ENCODE measurements at regions not wholly inside any gene's neighbourhood (a gene's known extent, or its start where the extent isn't known, plus 50 kb on each side); places are given as distances from the start of the nearest gene placed in this dataset.

GRCh38 chr4:174430576-174430975, 91.7 kb downstream of the HPGD start:
- H4K20me1 ChIP-seq (ENCODE audit: control insufficient read depth, extremely low read depth, insufficient read depth, low read length): no peaks in the 10 kb centered on the region
- no peak overlapping the region for H3K9ac ChIP-seq (ENCODE audit: insufficient read depth, low read length)
- no peaks in the 10 kb centered on the region for H3K9me3 ChIP-seq (ENCODE audit: control insufficient read depth, insufficient read depth, low read depth, low read length)
- H3K27me3 ChIP-seq (ENCODE audit: control insufficient read depth, insufficient read depth, low read length): no peaks in the 10 kb centered on the region
- no peak overlapping the region for H3K4me3 ChIP-seq (replicated peaks in 1 of 4; ENCODE audit: control extremely low read depth in 1 of 4, insufficient read depth in 1 of 4, low read depth in 3 of 4, low read length in 4 of 4)
- no peak overlapping the region for H3K27ac ChIP-seq (ENCODE audit: insufficient read depth, low read length)
- no peak for DNase-seq (ENCODE audit: low read depth in 2 of 2)
- H3K4me2 ChIP-seq (ENCODE audit: extremely low read depth, insufficient read depth, low read length): no peak overlapping the region
- no peaks in the 10 kb centered on the region for H3K4me1 ChIP-seq (ENCODE audit: control insufficient read depth, extremely low read depth, insufficient read depth, low read length)
- H3K36me3 ChIP-seq (ENCODE audit: control insufficient read depth, insufficient read depth, low read length): no peaks in the 10 kb centered on the region
- H3K79me2 ChIP-seq (ENCODE audit: control insufficient read depth, insufficient read depth, low read length): no peaks in the 10 kb centered on the region
- TF ChIP-seq CTCF (conservative IDR thresholded peaks at IDR 0.05 in 1 of 2, IDR thresholded peaks at IDR 0.05 in 1 of 2; ENCODE audit: low read depth in 1 of 2, low read length in 2 of 2) (no peak), EZH2 (IDR thresholded peaks at IDR 0.05; ENCODE audit: low read length, missing control alignments) (no peak)
- no peak overlapping the region for H2AFZ ChIP-seq (ENCODE audit: low read length)

GRCh38 chr4:174429701-174430410, 92.4 kb downstream of the HPGD start:
- peak in 1 of 2 donors; percentile 72 for DNase-seq (ENCODE audit: low read depth in 2 of 2)
- no peaks in the 10 kb centered on the region for H3K27me3 ChIP-seq (ENCODE audit: control insufficient read depth, insufficient read depth, low read length)
- no peak overlapping the region for H3K9ac ChIP-seq (ENCODE audit: insufficient read depth, low read length)
- no peak overlapping the region for H2AFZ ChIP-seq (ENCODE audit: low read length)
- H3K79me2 ChIP-seq (ENCODE audit: control insufficient read depth, insufficient read depth, low read length): no peaks in the 10 kb centered on the region
- no peak overlapping the region for H3K4me2 ChIP-seq (ENCODE audit: extremely low read depth, insufficient read depth, low read length)
- H3K36me3 ChIP-seq (ENCODE audit: control insufficient read depth, insufficient read depth, low read length): no peaks in the 10 kb centered on the region
- H3K9me3 ChIP-seq (ENCODE audit: control insufficient read depth, insufficient read depth, low read depth, low read length): no peaks in the 10 kb centered on the region
- H3K27ac ChIP-seq (ENCODE audit: insufficient read depth, low read length): no peak overlapping the region
- TF ChIP-seq CTCF (conservative IDR thresholded peaks at IDR 0.05 in 1 of 2, IDR thresholded peaks at IDR 0.05 in 1 of 2; ENCODE audit: low read depth in 1 of 2, low read length in 2 of 2): no peak
- no peak for TF ChIP-seq EZH2 (IDR thresholded peaks at IDR 0.05; ENCODE audit: low read length, missing control alignments)
- no peaks in the 10 kb centered on the region for H4K20me1 ChIP-seq (ENCODE audit: control insufficient read depth, extremely low read depth, insufficient read depth, low read length)
- H3K4me1 ChIP-seq (ENCODE audit: control insufficient read depth, extremely low read depth, insufficient read depth, low read length): no peaks in the 10 kb centered on the region
- no peak overlapping the region for H3K4me3 ChIP-seq (replicated peaks in 1 of 4; ENCODE audit: control extremely low read depth in 1 of 4, insufficient read depth in 1 of 4, low read depth in 3 of 4, low read length in 4 of 4)

GRCh38 chr4:174427571-174428140, 94.6 kb downstream of the HPGD start:
- no peak overlapping the region for H3K9ac ChIP-seq (ENCODE audit: insufficient read depth, low read length)
- H3K4me3 ChIP-seq (replicated peaks in 1 of 4; ENCODE audit: control extremely low read depth in 1 of 4, insufficient read depth in 1 of 4, low read depth in 3 of 4, low read length in 4 of 4): no peak overlapping the region
- peak in 1 of 2 donors; percentile 26 for DNase-seq (ENCODE audit: low read depth in 2 of 2)
- no peak overlapping the region for H3K4me2 ChIP-seq (ENCODE audit: extremely low read depth, insufficient read depth, low read length)
- no peak overlapping the region for H3K27ac ChIP-seq (ENCODE audit: insufficient read depth, low read length)
- no peaks in the 10 kb centered on the region for H3K36me3 ChIP-seq (ENCODE audit: control insufficient read depth, insufficient read depth, low read length)
- TF ChIP-seq CTCF (conservative IDR thresholded peaks at IDR 0.05 in 1 of 2, IDR thresholded peaks at IDR 0.05 in 1 of 2; ENCODE audit: low read depth in 1 of 2, low read length in 2 of 2) (no peak), EZH2 (IDR thresholded peaks at IDR 0.05; ENCODE audit: low read length, missing control alignments) (no peak)
- H3K27me3 ChIP-seq (ENCODE audit: control insufficient read depth, insufficient read depth, low read length): no peaks in the 10 kb centered on the region
- no peaks in the 10 kb centered on the region for H4K20me1 ChIP-seq (ENCODE audit: control insufficient read depth, extremely low read depth, insufficient read depth, low read length)
- no peaks in the 10 kb centered on the region for H3K4me1 ChIP-seq (ENCODE audit: control insufficient read depth, extremely low read depth, insufficient read depth, low read length)
- H3K9me3 ChIP-seq (ENCODE audit: control insufficient read depth, insufficient read depth, low read depth, low read length): no peaks in the 10 kb centered on the region
- H3K79me2 ChIP-seq (ENCODE audit: control insufficient read depth, insufficient read depth, low read length): no peaks in the 10 kb centered on the region
- H2AFZ ChIP-seq (ENCODE audit: low read length): no peak overlapping the region

Data from fibroblast of lung (primary cell).